H1 (cell line): ENCODE measurements at regions not wholly inside any gene's neighbourhood (a gene's known extent, or its start where the extent isn't known, plus 50 kb on each side); places are given as distances from the start of the nearest gene placed in this dataset.

Experiments
- CHD2 ChIP-seq: IDR thresholded peaks from 2 replicates; pipeline ENCODE4 v1.6.1; 2012; ENCODE audit warnings: low read length, improper control_type of control experiment
- CREB1 ChIP-seq: IDR thresholded peaks from 2 replicates; pipeline ENCODE4 v1.6.1; 2012; ENCODE audit warnings: inconsistent platforms
- CTCF ChIP-seq, 3 experiments: IDR thresholded peaks; 1 replicate in 2 of 3; 2 replicates in 1 of 3; pipeline versions ENCODE4 v1.5.1 to v1.6.1; 2011; ENCODE audit warnings: low read length in 3 of 3, mild to moderate bottlenecking in 3 of 3, inconsistent platforms in 2 of 3, low read depth in 1 of 3, moderate library complexity in 1 of 3; ENCODE audit not compliant: insufficient read depth in 1 of 3; ENCODE audit errors: control extremely low read depth in 1 of 3
- EZH2 ChIP-seq: fragments of 200-600 bp; sonication (generic); IDR thresholded peaks from 2 replicates; pipeline ENCODE4 v1.7.1; 2012; ENCODE audit warnings: low read depth, mild to moderate bottlenecking, moderate library complexity, low read length, inconsistent platforms; ENCODE audit not compliant: severe bottlenecking
- HDAC6 ChIP-seq: IDR thresholded peaks from one replicate; pipeline ENCODE4 v1.7.1; 2012; ENCODE audit warnings: low read depth, mild to moderate bottlenecking, inconsistent platforms, low read length, moderate library complexity
- JUN ChIP-seq: IDR thresholded peaks from 2 replicates; pipeline ENCODE4 v1.6.1; 2011; ENCODE audit warnings: low read depth, mild to moderate bottlenecking, improper control_type of control experiment, low read length
- SAP30 ChIP-seq: fragments of 300-600 bp; sonication (generic); IDR thresholded peaks from 2 replicates; pipeline ENCODE4 v1.7.1; 2012; ENCODE audit warnings: low read length, moderate library complexity, mild to moderate bottlenecking, inconsistent platforms; ENCODE audit not compliant: insufficient read depth, insufficient replicate concordance
- TAF1 ChIP-seq: IDR thresholded peaks from 2 replicates; pipeline ENCODE4 v1.6.1; 2011; ENCODE audit warnings: mild to moderate bottlenecking, low read depth, low read length
- TAF7 ChIP-seq: optimal IDR thresholded peaks from 2 replicates; pipeline ENCODE3; 2011; ENCODE audit warnings: low read depth, mild to moderate bottlenecking, inconsistent platforms, low read length, moderate library complexity, borderline replicate concordance
- YY1 ChIP-seq: IDR thresholded peaks from 2 replicates; pipeline ENCODE4 v1.6.1; 2011; ENCODE audit warnings: low read depth, mild to moderate bottlenecking, low read length

DNA sequence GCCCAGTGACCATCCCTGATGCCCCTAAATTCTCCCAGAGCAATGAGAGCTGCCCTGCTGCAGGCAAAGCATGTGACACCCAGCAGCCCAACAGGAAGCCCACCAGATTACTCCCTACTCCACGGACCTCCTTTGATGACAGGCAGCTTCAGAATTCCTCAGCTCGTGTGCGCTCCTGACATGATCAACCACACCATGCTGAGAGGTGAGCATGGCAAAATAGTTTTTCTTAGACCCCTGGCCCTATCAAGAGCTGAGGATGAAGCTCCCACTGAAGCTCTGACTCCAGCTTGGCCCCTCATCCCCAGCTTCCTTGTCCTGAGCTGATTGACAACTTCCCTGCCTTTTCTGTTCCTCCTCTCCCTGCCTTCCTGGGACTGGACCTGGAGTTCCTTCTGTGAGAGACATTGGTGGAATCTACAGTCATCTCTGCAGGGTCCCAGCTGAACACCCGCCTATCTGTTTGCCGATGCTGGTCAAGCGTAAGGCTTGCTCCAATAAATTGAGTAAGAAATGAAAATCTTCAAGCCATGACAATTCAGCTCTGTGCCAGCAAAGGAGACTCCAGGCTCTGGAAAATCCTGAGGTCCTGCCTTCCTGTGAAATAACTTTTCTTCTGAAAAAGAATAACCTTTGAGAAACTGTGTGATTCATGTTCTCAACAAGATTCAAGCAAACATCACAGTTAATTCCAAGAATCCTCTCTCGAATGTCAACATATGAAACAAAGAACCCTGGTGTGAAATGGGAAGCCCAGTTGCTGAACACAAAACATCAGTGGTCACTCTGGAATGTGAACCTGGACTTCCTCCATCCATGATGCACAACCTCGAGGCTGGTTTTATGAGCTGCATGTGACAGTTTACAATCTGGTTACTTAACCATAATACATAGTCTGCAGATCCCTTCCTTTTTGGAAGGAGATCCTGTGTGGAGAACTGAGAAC is 201.1 kb downstream of the SPP2 start:
- TF ChIP-seq TAF7 (no peak), YY1 (no peak), HDAC6 (no peak), CTCF (IDR thresholded peaks at IDR 0.05; ENCODE audit: control extremely low read depth in 1 of 3, insufficient read depth in 1 of 3, low read depth in 1 of 3, low read length in 3 of 3) (no peak), TAF1 (no peak), SAP30 (no peak), CHD2 (no peak), EZH2 (no peak), JUN (no peak), CREB1 (no peak)
